Femur (tissue), 1 donor: ENCODE measurements at regions not wholly inside any gene's neighbourhood (a gene's known extent, or its start where the extent isn't known, plus 50 kb on each side); places are given as distances from the start of the nearest gene placed in this dataset.

Experiments
- DNase-seq: peaks from one replicate; pipeline ENCODE4 v3.0.0-alpha.2; 2017

DNA sequence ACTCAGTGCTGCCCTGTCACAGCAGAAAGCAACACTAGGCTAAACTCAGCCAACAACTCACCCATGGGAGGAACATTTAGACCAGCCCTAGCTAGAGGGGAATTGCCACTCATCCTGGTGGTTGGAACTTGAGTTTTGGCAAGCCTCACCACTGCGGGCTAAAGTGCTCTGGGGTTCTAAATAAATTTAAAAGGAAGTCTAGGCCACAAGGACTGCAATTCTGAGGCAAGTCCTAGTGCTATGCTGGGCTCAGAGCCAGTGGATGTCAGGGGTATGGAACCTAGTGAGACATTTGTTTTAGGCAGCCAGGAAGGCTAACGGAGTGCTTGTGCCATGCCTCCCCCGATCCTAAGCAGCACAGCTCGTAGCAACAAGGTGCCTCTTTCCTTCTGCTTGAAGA lies 78.0 kb downstream of the RGS13 start:
- DNase-seq: peak; percentile 25

DNA sequence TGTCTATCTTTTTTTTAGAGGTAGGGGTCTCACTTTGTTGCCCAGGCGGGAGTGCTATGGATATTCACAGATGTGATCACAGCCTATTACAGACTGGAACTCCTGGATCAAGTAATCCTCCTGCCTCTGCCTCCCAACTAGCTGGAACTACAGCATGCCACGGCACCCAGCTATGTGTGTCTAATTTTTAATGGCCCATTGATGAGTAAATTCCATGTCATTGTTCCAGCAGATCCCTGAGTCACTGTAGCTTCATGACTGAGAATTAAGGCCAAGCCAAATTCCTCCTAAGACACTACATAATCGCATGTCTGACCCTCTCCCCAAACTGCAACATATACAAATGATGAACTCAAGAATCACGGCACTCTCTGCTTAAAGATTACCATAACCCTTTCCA lies 84.2 kb upstream of the RGS2 start:
- DNase-seq: no peak

GRCh38 chr1:192726820-192727504 lies 81.9 kb upstream of the RGS2 start:
- no peak for DNase-seq

- no peak for DNase-seq
Observed at GRCh38 chr1:192729500-192729899, 79.3 kb upstream of the RGS2 start.

DNA sequence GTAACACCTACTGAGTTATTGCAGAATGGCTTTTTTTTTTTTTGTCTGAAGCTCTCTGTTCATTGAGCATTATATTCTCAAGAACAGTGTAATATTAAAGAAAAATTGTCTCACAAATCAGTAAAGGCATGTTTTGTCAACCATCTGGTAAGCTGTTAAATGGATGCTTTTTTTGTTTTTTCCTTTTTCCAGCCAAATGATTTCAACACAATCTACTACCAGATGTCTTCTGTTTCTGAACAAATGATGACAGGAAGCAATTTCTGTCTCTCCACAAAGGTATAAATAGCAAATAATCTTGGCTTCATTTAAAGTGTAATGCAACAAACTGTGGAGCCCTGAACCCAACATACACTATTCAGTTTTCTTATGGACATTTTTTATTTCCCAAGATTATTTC lies 78.6 kb upstream of the RGS2 start:
- no peak for DNase-seq

GRCh38 chr1:192732787-192733186 lies 76.1 kb upstream of the RGS2 start:
- DNase-seq: no peak

DNA sequence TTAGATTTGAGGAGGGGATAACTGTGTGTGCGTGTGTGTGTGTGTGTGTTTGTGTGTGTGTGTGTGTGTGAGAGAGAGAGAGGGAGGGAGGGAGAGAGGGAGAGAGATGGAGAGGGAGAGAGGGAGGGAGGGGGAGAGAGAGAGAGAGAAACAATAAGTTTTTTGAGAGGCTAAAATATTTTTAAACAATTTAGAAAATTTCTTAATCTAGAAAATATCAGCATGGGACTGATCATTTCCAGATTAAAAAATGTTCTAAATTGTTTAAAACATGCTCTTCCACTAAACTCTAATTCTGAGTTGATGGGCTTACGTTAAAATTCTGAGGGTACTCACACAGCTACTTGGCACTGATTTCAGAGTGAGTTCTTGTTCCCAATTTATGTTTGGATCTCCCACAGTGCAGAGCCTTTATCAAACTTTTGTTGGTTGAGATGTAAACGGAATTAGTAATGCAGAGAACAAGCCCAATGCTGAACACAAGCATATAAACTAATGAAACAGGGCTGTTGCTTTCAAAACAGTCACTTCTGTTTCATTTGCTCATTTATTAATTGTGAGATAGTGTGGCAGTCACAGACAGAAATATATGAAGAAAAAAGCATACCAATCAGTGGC lies 73.4 kb upstream of the RGS2 start:
- no peak for DNase-seq

GRCh38 chr1:192737306-192737705 lies 71.5 kb upstream of the RGS2 start:
- DNase-seq: no peak

DNA sequence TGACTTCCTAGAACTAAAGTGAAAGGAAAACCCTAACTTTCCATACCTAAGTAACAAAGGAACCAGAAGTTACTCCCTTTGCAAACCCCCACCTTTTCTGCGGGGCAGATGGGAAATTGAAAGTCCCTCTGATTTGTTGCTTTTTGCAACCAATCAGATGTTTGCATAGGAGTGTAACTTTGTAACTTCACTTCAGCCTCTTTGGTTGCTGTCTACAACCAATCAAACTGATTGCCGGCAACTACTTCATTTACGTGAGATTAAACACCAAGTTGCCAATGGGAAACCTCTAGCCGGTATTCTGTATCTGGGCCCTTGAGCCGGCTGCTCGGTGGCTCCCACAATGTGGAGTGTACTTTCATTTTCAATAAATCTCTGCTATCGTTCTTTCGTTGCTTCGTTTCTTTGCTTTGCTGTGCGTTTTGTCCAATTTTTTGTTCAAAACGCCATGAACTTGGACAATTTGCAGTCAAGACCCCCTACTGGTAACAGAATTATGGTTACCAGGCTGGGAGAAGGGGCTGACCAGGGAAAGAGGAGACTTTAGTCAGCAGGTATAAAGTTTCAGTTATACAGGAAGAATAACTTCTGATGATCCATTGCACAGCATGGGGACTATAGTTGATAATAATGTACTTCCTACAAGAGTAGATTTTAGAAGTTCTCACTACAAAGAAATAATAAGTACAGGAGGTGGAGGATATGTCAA lies 69.2 kb upstream of the RGS2 start:
- DNase-seq: no peak

GRCh38 chr1:192740214-192740613 lies 68.6 kb upstream of the RGS2 start:
- DNase-seq: no peak

DNA sequence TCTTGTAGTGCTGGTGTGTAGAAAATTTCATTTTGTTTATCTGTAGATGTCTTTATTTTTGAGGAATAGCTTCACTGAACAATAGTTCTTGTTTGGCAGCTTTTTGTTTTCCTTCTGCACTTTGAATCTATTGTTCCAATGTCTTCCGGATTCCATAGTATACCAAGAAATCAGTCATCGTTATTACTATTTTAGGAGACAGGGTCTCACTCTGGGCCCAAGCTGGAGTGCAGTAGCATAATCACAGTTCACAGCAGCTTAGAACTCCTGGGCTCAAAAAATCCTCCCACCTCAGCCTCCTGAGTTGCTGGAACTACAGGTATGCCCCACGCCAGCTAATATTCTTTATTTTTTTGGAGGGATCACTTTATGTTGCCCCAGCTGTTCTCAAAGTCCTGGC lies 67.7 kb upstream of the RGS2 start:
- DNase-seq: no peak

GRCh38 chr1:192747301-192747700 lies 61.5 kb upstream of the RGS2 start:
- DNase-seq: no peak

DNA sequence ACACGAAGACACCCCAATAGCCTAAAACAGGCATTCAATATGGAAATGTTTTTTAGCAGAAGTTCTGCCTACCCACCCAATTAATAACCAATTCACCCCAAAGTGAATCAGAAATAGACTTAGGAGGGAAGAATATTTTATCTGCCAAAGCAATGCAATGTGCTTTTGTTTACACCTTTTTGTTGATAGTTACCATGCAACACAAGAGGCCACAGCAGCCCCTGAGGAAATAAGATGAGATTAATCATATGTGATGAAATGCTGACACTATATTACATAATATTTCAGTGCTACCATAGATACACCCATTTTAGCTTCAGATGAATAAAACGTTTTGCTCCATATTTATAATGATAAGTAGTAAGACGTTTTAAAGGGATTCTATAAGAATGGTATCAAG lies 60.9 kb upstream of the RGS2 start:
- DNase-seq: no peak

DNA sequence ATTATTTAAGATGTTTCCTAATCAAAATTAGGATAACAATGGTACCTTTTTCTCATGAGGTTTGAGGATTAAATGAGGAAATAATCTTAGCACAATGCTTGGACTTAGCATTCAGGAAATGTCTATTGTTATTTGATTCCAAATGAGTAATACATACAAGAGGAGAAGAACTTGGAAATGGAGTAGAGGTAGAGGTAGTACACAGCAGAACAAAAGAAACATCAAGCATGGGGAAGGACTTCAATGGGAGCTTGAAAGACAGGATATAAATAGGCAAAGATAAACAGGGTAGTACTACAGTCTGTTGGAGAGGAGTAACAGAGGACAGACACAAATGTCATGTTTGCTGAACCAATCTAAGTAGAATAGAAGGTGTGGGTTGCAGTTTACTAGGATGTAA lies 59.5 kb upstream of the RGS2 start:
- DNase-seq: no peak

GRCh38 chr1:192751260-192751659 lies 57.6 kb upstream of the RGS2 start:
- DNase-seq: no peak

DNA sequence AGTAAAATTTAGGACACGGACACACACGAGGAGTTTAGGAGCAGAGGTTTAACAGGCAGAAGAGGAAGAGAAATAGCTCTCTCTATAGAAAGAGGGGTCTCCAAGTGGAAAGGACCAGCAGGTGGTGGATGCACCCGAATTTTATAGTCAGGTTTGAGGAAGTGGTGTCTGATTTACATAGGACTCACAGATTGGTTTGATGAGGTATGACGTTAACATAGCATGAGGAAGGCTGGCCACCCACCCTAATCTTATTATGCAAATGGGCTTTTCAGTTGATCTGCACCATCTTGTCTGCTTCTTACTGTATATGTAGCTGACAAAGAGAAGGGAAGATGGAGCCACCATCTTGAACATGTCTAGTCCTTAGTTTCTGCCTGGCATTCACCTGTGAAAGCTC lies 52.5 kb upstream of the RGS2 start:
- no peak for DNase-seq

- no peak for DNase-seq
Observed at GRCh38 chr1:192756847-192757246, 52.0 kb upstream of the RGS2 start.

- DNase-seq: no peak
Observed at GRCh38 chr1:192758492-192758891, 50.3 kb upstream of the RGS2 start.
